B cell (primary cell): ENCODE measurements at regions not wholly inside any gene's neighbourhood (a gene's known extent, or its start where the extent isn't known, plus 50 kb on each side); places are given as distances from the start of the nearest gene placed in this dataset.

Experiments
- CTCF ChIP-seq: fragments of 200-600 bp; IDR thresholded peaks from one replicate; pipeline ENCODE4 v1.8.0; 2022; ENCODE audit warnings: antibody characterized with exemption, mild to moderate bottlenecking
- EZH2 ChIP-seq: IDR thresholded peaks from 2 replicates; pipeline ENCODE4 v1.6.1; 2012; ENCODE audit warnings: borderline replicate concordance, low read depth, mild to moderate bottlenecking, moderate library complexity, low read length; ENCODE audit not compliant: insufficient read depth, poor library complexity, severe bottlenecking

GRCh38 chr2:153715218-153715850, 156.4 kb upstream of the GALNT13 start:
- TF ChIP-seq CTCF (no peak), EZH2 (no peak)
